OCI-LY1 (cell line): ENCODE measurements at regions not wholly inside any gene's neighbourhood (a gene's known extent, or its start where the extent isn't known, plus 50 kb on each side); places are given as distances from the start of the nearest gene placed in this dataset.

Source experiments
- CTCF ChIP-seq: fragments of 200-600 bp; sonication (generic), shearing (Covaris generic); IDR thresholded peaks from 2 replicates; pipeline ENCODE4 v1.5.1; 2017; ENCODE audit warnings: mild to moderate bottlenecking, antibody characterized with exemption, low read length, moderate library complexity, mixed read lengths
- EZH2 ChIP-seq: fragments of 200-600 bp; sonication (generic), shearing (Covaris generic); IDR thresholded peaks from 2 replicates; pipeline ENCODE4 v1.8.0; 2017; ENCODE audit warnings: borderline replicate concordance, mixed run types, mild to moderate bottlenecking, antibody characterized with exemption, low read length, moderate library complexity, mixed read lengths

GRCh38 chr10:88033385-88033784, 170.0 kb downstream of the PTEN start:
- TF ChIP-seq CTCF (no peak), EZH2 (no peak)
